NCI-H345 (cell line): ENCODE measurements at regions not wholly inside any gene's neighbourhood (a gene's known extent, or its start where the extent isn't known, plus 50 kb on each side); places are given as distances from the start of the nearest gene placed in this dataset.

ENCODE experiments used
- DNase-seq: peaks from one replicate; lab custom pipeline; 2025; lab: John Stamatoyannopoulos, UW

DNA sequence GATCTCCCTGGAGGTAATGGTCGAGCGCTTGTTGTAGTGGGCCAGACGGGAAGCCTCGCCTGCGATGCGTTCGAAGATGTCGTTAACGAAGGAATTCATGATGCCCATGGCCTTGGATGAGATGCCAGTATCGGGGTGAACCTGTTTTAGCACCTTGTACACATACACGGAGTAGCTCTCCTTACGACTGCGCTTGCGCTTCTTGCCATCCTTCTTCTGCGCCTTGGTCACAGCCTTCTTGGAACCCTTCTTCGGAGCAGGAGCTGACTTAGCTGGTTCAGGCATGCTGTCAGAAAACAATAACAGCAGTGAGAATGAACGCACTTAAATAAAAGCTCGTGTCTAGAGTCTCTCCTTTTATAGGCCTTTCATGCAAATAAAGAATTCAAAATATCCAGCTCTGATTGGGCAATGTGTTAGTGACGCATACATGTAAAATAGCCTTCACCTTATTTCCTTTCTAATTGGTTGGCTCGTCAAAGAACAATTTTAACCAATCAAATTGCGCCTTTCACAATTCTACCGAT lies 129.2 kb downstream of the HFE start:
- peak; percentile 87 for DNase-seq

GRCh38 chr6:26216886-26217713 lies 129.9 kb downstream of the HFE start:
- peak; percentile 85 for DNase-seq

GRCh38 chr6:26217714-26218075 lies 130.5 kb downstream of the HFE start:
- DNase-seq = no peak

DNA sequence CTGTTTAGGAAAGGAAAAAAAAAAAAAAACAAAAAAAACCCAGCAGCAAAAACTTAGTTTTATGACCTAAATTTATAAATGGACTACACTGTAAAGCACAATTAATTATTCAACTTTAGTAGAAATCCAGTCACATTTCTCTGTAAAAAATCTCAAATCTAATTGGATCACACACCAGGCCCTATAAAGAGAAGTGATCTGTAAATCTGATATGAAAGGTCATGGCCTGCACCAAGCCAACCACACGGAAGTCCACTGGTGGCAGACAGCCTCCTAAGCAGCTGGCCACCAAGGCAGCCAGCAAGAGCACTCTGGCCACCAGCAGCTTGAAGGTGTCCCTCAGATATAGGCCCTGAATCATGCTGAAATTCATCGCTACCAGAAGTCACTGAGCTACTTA lies 131.6 kb downstream of the HFE start:
- DNase-seq = no peak

DNA sequence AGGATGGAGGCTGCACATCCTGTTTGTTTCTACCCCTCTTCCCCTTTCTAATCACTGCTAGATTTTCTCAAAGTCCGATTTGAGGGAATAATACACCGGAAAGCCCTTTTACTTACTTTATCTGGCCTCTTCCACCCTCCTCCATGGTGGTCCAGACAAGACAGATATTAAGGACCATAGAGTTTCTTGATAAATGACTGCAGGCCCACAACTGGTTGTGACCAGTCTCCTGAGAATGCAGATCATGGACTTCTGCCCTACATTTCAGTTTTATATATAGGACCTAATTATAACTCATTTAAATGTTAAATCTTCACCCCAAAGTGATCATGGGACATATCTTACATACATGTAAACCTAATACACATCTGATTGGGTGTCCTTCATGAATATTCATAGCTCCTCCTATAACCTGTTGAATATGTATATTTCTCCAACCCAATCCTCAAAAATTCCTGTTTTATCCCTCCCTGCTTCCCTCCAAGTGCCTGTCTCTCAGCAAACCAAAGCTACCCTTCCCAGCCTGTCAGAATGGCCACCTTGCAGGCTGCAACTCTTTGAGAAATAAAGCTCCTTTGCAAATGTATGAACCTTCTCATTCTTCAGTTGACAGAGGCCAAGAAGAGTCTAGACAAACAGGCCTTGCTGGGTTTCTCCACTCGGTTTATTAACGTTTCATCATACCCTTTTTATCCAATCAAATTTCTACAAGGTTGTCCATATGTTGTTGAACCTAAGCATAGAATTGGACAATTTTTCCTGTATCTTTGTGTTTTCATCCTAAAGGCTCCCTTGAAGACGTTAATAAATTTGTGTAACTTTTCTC lies 133.1 kb downstream of the HFE start:
- DNase-seq = no peak

- no peak for DNase-seq
Measured at GRCh38 chr6:26221186-26221585, 134.0 kb downstream of the HFE start.

DNA sequence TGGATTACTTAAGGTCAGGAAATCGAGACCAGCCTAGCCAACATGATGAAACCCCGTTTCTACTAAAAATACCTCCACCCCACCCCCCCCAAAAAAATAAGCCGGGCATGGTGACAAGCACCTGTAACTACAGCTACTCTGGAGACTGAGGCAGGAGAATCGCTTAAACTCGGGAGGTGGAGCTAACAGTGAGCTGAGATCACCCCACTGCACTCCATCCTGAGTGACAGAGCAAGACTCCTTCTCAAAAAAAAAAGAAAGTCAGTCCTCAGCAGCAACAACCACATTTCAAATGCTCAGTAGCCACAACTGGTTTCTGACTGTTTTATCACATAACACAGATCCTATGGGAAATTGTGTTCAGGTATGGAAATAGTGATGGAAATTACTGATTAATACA lies 135.3 kb downstream of the HFE start:
- DNase-seq = no peak

DNA sequence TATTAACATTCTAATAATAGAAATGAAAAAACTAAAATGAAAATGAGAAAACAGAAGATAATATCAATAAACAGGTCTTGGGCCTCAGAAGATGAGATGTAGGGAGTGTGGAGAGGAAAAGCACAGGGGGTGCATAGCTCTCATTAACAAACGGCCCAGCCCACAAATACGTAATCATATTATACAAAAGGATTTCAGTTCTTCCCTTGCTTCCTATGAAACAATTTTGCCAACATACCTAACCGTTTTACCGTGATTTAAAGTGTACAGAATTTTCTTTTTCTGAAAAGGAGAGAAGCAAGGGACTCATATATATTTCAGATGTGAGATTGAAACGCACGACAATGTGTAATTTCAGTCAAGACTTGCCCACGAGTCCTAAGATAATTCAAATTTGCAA lies 136.0 kb downstream of the HFE start:
- no peak for DNase-seq

DNA sequence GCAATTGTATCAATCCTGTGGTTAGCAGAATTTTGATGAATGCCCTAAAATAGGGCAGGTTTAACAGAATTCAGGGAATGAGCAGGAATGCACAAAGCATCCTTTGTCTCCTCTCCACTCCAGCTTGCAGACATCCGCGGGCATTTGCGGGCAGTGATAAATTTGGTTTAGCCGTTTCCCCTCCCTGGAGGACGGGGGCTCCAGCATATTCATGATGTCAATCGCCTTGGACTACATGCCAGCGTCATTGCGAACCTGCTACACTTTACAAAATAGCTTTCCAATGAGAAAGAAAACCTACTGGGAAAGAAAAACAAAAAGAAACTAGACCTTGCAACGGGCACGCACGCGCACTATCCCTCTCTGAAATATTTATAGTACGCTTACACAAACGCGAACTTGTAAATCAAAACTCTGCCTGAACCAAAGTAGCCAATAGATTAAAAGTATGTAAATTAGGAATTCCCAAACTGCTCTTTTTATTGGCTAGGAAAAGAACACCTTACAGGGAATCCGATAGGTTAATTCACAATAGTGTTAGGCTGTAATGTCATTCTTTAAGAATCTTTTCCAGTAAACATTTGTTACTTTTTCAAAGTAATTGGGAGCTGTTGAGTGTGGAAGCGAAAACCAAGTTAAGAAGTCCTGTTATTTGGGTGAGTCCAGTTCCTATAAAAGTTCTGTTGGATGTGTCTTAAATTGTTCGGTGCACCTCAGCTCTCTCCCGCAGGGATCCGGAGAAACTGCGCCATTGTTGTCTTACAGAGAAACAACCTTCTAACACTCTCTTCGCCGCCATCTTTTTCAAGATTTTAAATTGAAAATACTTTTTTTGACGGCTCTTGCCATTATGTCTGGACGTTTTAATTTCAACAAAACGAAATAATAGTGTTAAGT lies 136.7 kb downstream of the HFE start:
- no peak for DNase-seq

DNA sequence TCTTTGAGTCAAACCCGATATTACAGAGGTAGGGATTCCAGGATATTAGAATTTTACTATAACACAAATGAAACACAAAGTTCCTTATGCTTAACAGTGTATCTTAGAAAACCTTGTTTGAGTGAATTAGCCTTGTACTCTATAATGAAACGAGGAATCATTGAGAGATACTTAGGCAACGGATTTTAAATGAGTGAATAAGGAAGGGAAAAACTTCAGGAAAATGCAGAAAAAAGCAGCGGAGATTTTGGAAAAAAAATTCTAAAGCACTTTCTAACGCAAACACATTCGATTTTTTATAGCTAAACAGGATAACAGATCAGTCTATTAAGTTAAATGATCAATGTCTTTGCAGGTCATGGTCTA lies 137.3 kb downstream of the HFE start:
- no peak for DNase-seq

GRCh38 chr6:26224940-26225847 lies 138.0 kb downstream of the HFE start:
- no peak for DNase-seq

DNA sequence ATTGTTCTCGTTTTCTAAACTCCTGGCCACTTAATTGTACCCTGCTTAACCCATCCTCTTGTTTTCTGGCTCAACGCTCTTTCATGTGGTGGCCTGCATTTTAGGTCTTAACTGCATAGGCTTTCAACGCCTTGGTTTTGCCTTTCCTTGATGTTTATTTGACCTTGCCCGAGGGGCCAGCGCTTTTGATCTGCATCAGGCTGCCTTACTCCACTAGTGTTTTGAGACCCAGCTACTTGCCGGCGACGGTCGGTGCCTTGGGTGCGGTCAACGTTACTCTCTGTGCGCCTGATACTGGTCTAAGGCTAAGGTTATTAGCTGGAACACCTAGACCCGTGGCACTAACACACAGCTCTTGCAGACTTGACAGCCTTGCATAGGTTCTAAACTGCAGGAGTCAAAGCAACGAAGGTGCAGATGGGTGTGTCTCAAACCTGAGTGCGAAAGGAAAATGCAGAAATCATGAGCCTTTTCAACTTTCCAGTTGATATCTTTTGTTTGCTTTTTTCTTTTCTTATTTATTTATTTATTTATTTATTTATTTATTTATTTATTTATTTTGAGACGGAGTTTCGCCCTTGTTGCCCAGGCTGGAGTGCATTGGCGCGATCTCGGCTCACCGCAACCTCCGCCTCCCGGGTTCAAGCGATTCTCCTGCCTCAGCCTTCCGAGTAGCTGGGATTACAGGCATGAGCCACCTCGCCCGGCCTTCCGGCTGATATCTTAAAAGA lies 138.8 kb downstream of the HFE start:
- no peak for DNase-seq

DNA sequence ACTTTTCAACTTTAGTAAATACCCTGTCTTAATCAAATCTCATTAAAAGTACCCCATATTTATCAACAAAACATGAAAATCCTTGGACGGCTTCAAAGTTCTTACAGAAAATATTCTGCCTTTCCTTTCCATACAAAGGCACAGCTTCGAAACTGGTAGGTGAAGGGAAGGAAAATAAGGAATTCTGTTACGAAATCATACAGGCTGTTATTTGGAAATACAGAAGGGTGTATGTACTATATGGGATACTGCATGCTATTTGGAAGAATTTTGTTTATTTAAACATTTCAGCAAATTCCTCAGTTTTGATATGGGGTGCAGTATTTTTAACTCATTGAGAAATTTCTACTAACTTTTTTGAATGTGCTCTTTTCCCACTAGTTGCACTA lies 138.4 kb upstream of the BTN3A2 start:
- DNase-seq = no peak

DNA sequence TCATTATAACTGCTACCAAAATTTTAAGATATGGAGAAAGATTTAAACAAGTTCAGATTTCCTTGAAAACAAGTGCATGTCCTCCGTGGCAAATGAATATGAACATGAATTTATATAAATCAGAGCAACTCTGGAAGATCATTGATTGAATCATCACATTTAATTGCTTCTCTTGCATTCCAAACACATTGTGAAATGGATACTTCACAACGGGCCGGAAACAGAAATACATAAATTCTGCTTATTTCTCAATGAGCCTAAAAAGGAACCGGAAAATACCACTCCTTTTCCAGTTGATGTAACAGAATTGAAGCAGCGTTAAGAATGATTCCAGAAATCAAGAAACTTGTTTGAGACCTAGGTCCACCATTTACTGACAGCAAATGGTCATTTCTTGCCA lies 134.6 kb upstream of the BTN3A2 start:
- DNase-seq = no peak

GRCh38 chr6:26231006-26231587 lies 133.9 kb upstream of the BTN3A2 start:
- DNase-seq = no peak

GRCh38 chr6:26232306-26232939 lies 132.6 kb upstream of the BTN3A2 start:
- DNase-seq = no peak

DNA sequence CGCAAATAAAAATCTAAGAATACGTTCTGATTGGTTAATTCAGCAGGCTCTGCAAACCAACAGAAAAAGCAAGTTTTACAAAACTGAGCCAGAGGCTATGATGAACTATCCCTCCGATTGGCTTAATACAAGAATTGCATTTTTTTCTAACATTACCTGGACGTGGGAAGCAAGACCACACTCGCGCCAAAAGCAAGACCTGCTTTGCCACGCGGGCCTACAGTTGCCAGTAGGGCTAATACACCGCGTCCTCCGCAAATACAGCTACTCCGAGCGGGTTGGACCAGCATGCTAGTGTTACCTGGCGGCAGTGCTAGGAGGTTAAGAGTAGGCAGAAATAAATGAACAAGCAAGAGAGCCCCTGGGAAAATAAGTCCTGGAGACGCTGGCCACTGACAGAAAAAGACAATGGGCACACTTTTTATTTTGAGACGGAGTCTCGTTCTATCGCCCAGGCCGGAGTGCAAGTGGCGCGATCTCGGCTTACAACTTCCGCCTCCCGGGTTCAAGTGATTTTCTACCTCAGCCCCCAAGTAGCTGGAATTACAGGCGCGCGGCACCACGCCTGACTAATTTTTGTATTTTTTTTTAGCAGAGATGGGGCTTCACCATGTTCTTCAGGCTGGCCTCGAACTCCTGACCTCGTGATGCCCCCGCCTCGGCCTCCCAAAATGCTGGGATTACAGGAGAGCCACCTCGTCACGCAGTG lies 131.9 kb upstream of the BTN3A2 start:
- DNase-seq = no peak

GRCh38 chr6:26233649-26234420 lies 131.2 kb upstream of the BTN3A2 start:
- DNase-seq = no peak
